SKM-1 (cell line): ENCODE measurements at regions not wholly inside any gene's neighbourhood (a gene's known extent, or its start where the extent isn't known, plus 50 kb on each side); places are given as distances from the start of the nearest gene placed in this dataset.

Source experiments
- DNase-seq: peaks from one replicate; lab custom pipeline; 2025; ENCODE audit not compliant: unreplicated experiment; lab: John Stamatoyannopoulos, UW

GRCh38 chr21:25385341-25385740, 221.9 kb downstream of the MRPL39 start:
- DNase-seq: no peak

- no peak for DNase-seq
These were observed 222.5 kb downstream of the MRPL39 start for GRCh38 chr21:25384782-25385181.

GRCh38 chr21:25383545-25383944, 223.7 kb downstream of the MRPL39 start:
- DNase-seq: no peak

GRCh38 chr21:25381936-25382452, 225.3 kb downstream of the MRPL39 start:
- DNase-seq: no peak

- DNase-seq: no peak
These were observed 231.6 kb downstream of the MRPL39 start for GRCh38 chr21:25375675-25376074.

- no peak for DNase-seq
These were observed 233.9 kb downstream of the MRPL39 start for GRCh38 chr21:25373126-25374082.

- no peak for DNase-seq
These were observed 235.3 kb downstream of the MRPL39 start for GRCh38 chr21:25371841-25372425.

GRCh38 chr21:25370311-25370744, 237.0 kb downstream of the MRPL39 start:
- DNase-seq: no peak

GRCh38 chr21:25369524-25370300, 237.6 kb downstream of the MRPL39 start:
- no peak for DNase-seq

- no peak for DNase-seq
These were observed 238.8 kb downstream of the MRPL39 start for GRCh38 chr21:25368531-25368930.

- no peak for DNase-seq
These were observed 241.2 kb downstream of the MRPL39 start for GRCh38 chr21:25366116-25366515.

GRCh38 chr21:25362375-25363267, 244.7 kb downstream of the MRPL39 start:
- DNase-seq: no peak

GRCh38 chr21:25361765-25362164, 245.5 kb downstream of the MRPL39 start:
- no peak for DNase-seq

- DNase-seq: no peak
These were observed 246.2 kb downstream of the MRPL39 start for GRCh38 chr21:25361097-25361496.

GRCh38 chr21:25360593-25360992, 246.7 kb downstream of the MRPL39 start:
- peak; percentile 9 for DNase-seq

GRCh38 chr21:25359724-25360123, 247.6 kb downstream of the MRPL39 start:
- no peak for DNase-seq

- DNase-seq: no peak
These were observed 257.2 kb downstream of the MRPL39 start for GRCh38 chr21:25350056-25350455.

GRCh38 chr21:25343774-25344545, 263.3 kb downstream of the MRPL39 start:
- no peak for DNase-seq

- no peak for DNase-seq
These were observed 264.5 kb downstream of the MRPL39 start for GRCh38 chr21:25342816-25343215.

- no peak for DNase-seq
These were observed 265.3 kb downstream of the MRPL39 start for GRCh38 chr21:25341981-25342380.
